Left lung (tissue), 4 donors: ENCODE measurements at regions not wholly inside any gene's neighbourhood (a gene's known extent, or its start where the extent isn't known, plus 50 kb on each side); places are given as distances from the start of the nearest gene placed in this dataset.

Source experiments
- ATAC-seq: fragments of 200-7000 bp; cut with Tn5 transposase; one replicate; pipeline ENCODE4 v1.9.1; 2020; ENCODE audit warnings: moderate library complexity
- DNase-seq, 4 donors: peaks; one replicate each; pipeline ENCODE4 v3.0.0-alpha.2; 2013 to 2020
- H3K27ac ChIP-seq, 2 donors: fragments of 200-600 bp; sonication (generic) in 1 of 2; one replicate each; pipeline versions ENCODE4 v1.5.0 to v1.8.0; 2020 to 2021
- H3K27me3 ChIP-seq, 2 donors: fragments of 200-600 bp; sonication (generic) in 1 of 2; one replicate each; pipeline versions ENCODE4 v1.5.0 to v1.8.0; 2020 to 2021
- H3K36me3 ChIP-seq, 2 donors: fragments of 200-600 bp; sonication (generic) in 1 of 2; one replicate each; pipeline versions ENCODE4 v1.5.0 to v1.8.0; 2020 to 2021
- H3K4me1 ChIP-seq, 2 donors: fragments of 200-600 bp; one replicate each; pipeline ENCODE4 v1.8.0; 2021
- H3K4me3 ChIP-seq, 2 donors: fragments of 200-600 bp; sonication (generic) in 1 of 2; one replicate each; pipeline versions ENCODE4 v1.5.0 to v1.8.0; 2020 to 2021; ENCODE audit warnings: mild to moderate bottlenecking in 1 of 2
- H3K9me3 ChIP-seq, 2 donors: fragments of 200-600 bp; sonication (generic) in 1 of 2; one replicate each; pipeline versions ENCODE4 v1.5.0 to v1.8.0; 2020 to 2021
- CTCF ChIP-seq, 2 donors: fragments of 200-600 bp; sonication (generic) in 1 of 2; IDR thresholded peaks; one replicate each; pipeline versions ENCODE4 v1.5.0 to v1.8.0; 2021; ENCODE audit warnings: antibody characterized with exemption in 2 of 2
- intact Hi-C, 2 donors: fragments of 100-400 bp; cut with DNase I; formaldehyde crosslinking; loops; one replicate each; pipeline versions ENCODE4 v1.11.2 to v1.14.2; 2022
- microRNA-seq, 2 donors: library from miRNA; unstranded; fragments of <30 nt; microRNA quantifications; one replicate each; pipeline ENCODE4, GENCODE V29; 2019
- donor health status: DM: no; HTN: yes; CAD: no.
- donor health status: DM: no; HTN: no; CAD: no.

GRCh38 chr6:155517294-155517693 is 61.7 kb upstream of the NOX3 start:
- no peaks in the 10 kb centered on the region for H3K9me3 ChIP-seq
- H3K27me3 ChIP-seq: no peaks in the 10 kb centered on the region
- ATAC-seq (no peak), DNase-seq (no peak)
- no peak for TF ChIP-seq CTCF (IDR thresholded peaks at IDR 0.05)
- H3K4me3 ChIP-seq: no peak overlapping the region
- intact Hi-C loops: no loop called here
- no peaks in the 10 kb centered on the region for H3K4me1 ChIP-seq
- H3K36me3 ChIP-seq: no peaks in the 10 kb centered on the region
- H3K27ac ChIP-seq: no peak overlapping the region

GRCh38 chr6:155510879-155511278 is 55.2 kb upstream of the NOX3 start:
- Histone ChIP-seq H3K4me1 (no peaks in the 10 kb centered on the region), H3K36me3 (no peaks in the 10 kb centered on the region), H3K9me3 (no peaks in the 10 kb centered on the region), H3K27me3 (no peaks in the 10 kb centered on the region), H3K4me3 (no peak overlapping the region), H3K27ac (no peak overlapping the region)
- DNase-seq: no peak
- no peak for TF ChIP-seq CTCF (IDR thresholded peaks at IDR 0.05)
- intact Hi-C loops: no loop called here
- no peak for ATAC-seq

- Histone ChIP-seq H3K27me3 (no peaks in the 10 kb centered on the region), H3K36me3 (no peaks in the 10 kb centered on the region), H3K27ac (no peak overlapping the region), H3K9me3 (no peaks in the 10 kb centered on the region), H3K4me1 (no peaks in the 10 kb centered on the region), H3K4me3 (no peak overlapping the region)
- TF ChIP-seq CTCF (IDR thresholded peaks at IDR 0.05): no peak
- ATAC-seq (no peak), DNase-seq (no peak)
- intact Hi-C loops: no loop called here
Observed at GRCh38 chr6:155509743-155510475, 54.3 kb upstream of the NOX3 start.

- TF ChIP-seq CTCF (IDR thresholded peaks at IDR 0.05): no peak
- no peaks in the 10 kb centered on the region for H3K36me3 ChIP-seq
- DNase-seq (no peak), ATAC-seq (no peak)
- peaks cover 0 to 5% of the 10 kb centered on the region in 2 donors for H3K9me3 ChIP-seq
- H3K4me1 ChIP-seq: no peaks in the 10 kb centered on the region
- H3K4me3 ChIP-seq: no peak overlapping the region
- intact Hi-C loops: no loop called here
- no peaks in the 10 kb centered on the region for H3K27me3 ChIP-seq
- peak overlapping the region in 1 of 2 donors; percentile 33 for H3K27ac ChIP-seq
Observed at GRCh38 chr6:155505608-155505989, 50.0 kb upstream of the NOX3 start.

Small RNA genes lying in the stretch of these regions (microRNA-seq; reads per million reads assigned to microRNA genes)
- gene MIR1202: 0 reads per million in 2 donors
